ENCODE measurements at regions not wholly inside any gene's neighbourhood (a gene's known extent, or its start where the extent isn't known, plus 50 kb on each side); places are given as distances from the start of the nearest gene placed in this dataset.
"Not testable (repeated sequence)": the region's sequence is repeated elsewhere in the genome, so short reads cannot be mapped to it uniquely, and the experiment has no call there.

DNA sequence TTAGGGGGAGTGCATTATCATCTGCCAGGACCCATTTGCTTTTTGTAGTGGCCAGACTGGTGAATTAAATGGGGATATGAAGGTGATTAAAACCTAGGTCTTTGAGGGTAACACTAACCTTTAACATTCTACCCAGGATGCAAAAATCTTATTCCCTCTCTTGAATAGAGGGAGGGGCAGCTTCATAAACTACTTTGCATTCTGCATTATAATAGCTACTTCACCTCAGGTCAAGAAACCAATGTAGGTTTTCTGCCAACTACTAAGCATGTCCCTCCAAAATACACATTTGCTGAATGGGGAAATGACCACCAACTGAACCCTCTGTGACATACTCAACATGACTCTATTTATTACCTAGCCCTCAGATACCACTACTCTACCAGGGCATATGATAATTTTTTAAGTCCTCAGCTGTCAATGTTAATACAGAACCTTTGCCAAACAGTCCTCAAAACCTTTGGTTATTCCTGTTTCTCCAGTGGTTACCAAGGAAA lies 477.6 kb upstream of the CD180 start:
- DNase-seq: no peak

- DNase-seq: no peak
Measured at GRCh38 chr5:67673618-67674017, 477.0 kb upstream of the CD180 start.

GRCh38 chr5:67673180-67673579 lies 476.6 kb upstream of the CD180 start:
- DNase-seq: no peak

DNA sequence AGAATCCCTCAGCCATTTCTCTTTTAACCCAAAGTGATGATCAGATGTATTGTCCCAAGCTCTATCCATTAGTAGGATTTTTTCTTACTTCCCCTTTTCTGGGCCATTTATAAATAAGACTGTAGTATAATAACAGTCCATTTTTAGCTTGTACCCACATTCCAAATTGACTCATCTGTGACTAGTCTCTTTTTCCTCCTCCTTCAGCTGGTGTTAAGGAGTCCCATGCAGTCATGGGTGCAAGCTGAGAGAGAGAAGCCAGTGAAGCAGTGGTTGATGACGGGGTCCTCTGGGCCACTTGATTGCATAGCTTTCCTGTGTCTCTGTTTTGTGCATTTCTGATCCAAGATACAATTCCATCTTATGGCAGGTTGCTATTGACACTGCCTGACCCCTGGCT lies 476.0 kb upstream of the CD180 start:
- no peak for DNase-seq

DNA sequence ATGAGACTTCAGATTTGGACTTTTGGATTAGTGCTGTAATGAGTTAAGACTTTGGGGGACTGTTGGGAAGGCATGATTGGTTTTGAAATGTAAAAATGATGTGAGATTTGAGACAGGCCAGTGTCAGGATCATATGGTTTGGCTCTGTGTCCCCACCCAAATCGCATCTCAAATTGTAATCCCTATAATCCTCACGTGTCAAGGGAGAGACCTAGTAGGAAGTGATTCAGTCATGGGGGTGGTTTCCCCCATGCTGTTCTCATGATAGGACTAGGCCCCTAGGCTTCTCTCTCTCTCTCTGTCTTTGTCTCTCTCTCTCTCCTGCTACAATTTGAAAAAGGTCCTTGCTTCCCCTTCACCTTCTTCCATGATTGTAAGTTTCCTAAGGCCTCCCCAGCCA lies 473.3 kb upstream of the CD180 start:
- DNase-seq: no peak

DNA sequence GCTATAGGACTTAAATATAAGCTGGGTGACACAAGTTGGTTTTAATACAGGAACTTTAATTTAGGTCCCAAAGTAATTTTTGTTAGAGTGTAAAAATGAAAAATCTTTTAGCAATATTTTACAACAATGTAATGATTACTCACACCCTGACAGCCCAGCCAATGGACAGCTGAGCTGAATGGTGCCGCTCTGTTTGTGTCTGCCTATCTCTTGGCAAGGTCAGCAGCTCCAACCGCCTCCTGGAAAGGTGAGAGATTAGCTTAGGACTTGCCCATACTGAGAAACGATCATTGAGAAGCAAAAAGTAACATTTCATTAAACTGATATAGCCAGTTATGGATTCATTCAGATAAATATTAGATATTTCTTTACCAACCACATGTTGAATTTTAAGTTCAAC lies 463.6 kb upstream of the CD180 start:
- no peak for DNase-seq

DNA sequence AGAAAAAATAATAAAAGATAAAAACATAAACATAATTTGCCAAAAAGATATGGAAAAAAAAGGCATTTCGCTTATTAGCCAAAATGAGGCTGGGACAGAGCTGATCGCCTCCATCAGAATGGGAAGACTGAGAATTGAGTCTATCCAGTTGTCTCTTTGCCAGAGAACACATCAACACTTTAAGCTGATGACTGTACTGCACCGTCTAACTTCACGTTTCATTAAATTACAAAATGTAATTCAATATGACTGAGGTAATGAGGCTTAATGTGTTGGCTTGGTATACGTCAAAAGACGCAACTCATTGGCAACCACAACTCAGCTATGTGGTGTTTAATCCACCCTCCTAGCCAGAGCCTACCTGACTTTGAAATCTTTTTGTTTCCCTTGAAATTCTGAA lies 462.7 kb upstream of the CD180 start:
- DNase-seq: no peak

GRCh38 chr5:67657055-67657454 lies 460.5 kb upstream of the CD180 start:
- no peak for DNase-seq

DNA sequence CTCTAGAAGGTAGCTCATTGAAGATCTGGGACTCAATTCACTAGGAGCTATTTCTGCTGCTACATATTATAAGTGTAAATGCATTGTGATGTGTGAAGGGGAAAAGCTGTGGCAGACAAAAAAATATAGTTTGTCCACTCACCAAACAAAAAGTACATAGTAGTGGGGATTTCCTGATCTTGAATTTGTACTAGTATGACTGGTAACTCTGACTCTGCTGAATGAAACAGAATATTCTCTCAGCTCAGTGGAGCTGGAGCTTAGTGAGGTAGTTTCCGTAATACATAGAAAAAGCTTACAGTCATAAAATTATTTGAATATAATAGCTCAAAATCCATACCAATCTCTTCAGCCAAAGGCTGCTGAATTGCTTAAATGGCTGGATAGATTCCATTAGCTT lies 455.6 kb upstream of the CD180 start:
- DNase-seq: no peak

- DNase-seq: no peak
Measured at GRCh38 chr5:67651180-67651579, 454.6 kb upstream of the CD180 start.

- DNase-seq: no peak
Measured at GRCh38 chr5:67648201-67648671, 451.6 kb upstream of the CD180 start.

- DNase-seq: no peak
Measured at GRCh38 chr5:67647772-67648171, 451.2 kb upstream of the CD180 start.

DNA sequence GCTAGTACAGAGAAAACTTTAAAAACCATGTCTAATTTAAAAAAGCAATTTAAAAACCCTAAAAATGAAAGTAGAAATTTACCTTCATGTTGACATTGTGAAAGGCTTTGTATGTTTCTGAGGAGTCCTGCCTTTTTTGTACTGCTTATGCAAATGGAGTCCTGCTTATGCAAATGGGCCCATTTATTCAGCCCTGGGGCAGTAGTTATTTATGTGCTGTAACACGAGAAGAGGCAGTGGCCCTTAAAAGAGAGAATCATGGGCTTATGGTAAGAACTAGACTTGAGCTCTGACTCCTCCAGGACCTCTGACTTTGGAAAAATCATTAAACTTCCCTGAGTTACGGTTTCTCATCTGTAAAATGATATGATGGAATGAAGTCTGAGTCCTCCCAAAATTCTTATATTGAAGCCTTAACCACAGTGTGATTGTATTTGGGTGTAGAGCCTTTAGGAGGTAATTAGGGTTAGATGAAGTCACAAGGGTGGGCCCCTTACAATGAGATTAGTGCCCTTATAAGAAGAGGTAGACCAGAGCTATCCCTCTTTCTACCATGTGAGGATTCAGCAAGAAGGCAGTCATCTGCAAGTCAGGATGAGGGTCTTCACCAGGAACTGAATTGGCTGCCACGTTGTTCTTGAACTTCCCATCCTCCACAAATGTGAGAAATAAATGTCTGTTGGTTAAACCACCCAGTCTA lies 447.8 kb upstream of the CD180 start:
- no peak for DNase-seq

- DNase-seq: no peak
Measured at GRCh38 chr5:67643536-67643935, 446.9 kb upstream of the CD180 start.

- DNase-seq: no peak
Measured at GRCh38 chr5:67639976-67640375, 443.4 kb upstream of the CD180 start.

GRCh38 chr5:67639313-67639712 lies 442.7 kb upstream of the CD180 start:
- no peak for DNase-seq

DNA sequence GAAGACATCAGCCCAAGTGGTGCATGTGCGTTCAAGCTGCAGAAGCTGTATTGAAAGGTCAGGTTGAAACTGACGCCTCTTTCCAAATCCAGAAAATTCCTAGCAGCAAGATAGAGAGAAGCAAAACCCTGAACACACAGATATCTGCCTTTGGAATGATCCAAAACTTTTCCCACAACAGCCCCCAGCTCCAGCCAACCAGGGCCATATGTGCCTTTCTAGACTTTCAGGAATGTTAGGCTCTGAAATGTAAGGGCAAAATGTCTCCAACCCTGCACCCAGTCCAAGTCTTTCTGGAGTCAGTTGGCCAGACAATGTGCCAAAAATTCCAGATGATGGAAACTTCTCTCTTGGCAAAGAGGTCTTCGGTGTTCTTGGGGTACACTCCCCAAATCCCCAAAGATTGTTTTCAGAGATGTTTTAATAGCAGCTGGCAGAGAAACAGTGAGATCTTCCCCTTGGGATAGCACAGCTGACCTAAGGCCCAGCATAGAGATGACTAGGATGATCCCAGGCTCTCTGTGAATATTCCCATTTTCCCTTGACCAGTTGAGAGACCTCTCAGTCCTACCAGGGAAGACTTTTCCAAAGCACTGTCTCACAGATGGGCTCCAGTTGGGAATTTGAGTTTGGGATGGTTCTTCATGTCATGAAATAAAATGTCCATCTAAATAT lies 440.4 kb upstream of the CD180 start:
- DNase-seq: no peak

GRCh38 chr5:67636091-67636490 lies 439.5 kb upstream of the CD180 start:
- DNase-seq: no peak

DNA sequence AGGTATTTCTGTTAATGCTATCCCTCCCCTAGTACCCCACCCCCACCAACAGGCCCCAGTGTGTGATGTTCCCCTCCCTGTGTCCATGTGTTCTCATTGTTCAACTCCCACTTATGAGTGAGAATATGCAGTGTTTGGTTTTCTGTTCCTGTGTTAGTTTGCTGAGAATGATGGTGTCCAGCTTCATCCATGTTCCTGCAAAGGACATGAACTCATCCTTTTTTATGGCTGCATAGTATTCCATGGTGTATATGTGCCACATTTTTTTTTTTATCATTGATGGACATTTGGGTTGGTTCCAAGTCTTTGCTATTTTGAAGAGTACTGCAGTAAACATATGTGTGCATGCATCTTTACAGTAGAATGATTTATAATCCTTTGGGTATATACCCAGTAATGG lies 430.5 kb upstream of the CD180 start:
- DNase-seq: not testable (repeated sequence)

DNA sequence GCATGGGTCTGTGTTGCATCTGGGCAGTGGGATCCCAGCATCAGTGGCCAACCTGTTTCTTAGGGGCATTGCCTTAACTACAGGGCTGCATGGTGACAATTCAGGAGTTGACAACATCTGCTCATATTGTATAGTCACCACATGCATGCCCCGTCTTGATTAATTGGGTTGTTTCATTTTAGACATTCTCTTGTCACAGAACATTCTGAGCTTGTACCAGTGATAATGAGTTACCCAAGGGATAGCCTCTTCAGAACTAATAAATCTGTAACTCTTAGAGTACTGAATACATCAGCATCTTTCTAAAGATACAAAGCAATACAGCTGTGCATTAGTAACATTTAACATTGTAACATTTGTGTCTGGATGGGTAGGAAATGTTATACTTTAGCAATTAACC lies 426.5 kb upstream of the CD180 start:
- no peak for DNase-seq

- DNase-seq: no peak
Measured at GRCh38 chr5:67620424-67621397, 424.1 kb upstream of the CD180 start.

GRCh38 chr5:67619636-67620035 lies 423.0 kb upstream of the CD180 start:
- DNase-seq: no peak

GRCh38 chr5:67619235-67619634 lies 422.6 kb upstream of the CD180 start:
- no peak for DNase-seq
